Activated gamma-delta T cell treated with anti-CD3 and anti-CD28 coated beads, Interleukin-2, amount 50 U/mL, for 16 hours (primary cell): ENCODE measurements at regions not wholly inside any gene's neighbourhood (a gene's known extent, or its start where the extent isn't known, plus 50 kb on each side); places are given as distances from the start of the nearest gene placed in this dataset.

ENCODE experiments used
- DNase-seq: peaks from one replicate; pipeline ENCODE4 v3.0.0-alpha.2; 2020; ENCODE audit warnings: low read depth

DNA sequence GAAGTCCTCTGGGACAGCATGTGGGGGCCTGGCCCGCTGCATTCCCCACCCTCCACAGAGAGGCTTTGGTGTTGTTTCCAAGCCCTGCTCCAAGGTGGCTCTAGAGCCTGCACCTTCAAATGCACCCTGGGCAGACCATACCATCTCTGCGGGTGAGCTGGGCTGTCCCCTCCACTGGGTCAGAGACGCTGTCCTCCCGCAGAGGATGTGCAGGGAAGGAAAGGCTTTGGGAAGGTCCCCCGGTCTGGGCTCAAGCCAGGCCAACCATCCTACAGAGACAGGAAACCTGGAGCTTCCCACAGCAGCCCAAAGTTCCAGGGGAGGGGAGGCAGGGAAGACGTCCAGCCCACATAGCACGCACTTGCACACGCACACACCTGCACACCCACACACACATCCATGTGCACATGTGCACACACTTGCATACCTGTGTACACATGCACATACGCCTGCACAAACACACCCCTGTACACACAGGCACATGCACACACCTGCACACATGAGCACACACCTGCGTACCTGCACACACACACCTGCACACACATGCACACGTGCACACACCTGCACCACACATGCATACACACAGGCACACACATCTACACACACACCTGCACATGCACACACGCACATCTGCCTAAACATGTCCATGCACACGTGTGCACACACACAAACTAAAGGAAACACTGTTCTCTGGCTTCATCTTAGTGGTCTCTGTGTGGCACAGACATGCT is 155.4 kb downstream of the ERMARD start:
- no peak for DNase-seq

DNA sequence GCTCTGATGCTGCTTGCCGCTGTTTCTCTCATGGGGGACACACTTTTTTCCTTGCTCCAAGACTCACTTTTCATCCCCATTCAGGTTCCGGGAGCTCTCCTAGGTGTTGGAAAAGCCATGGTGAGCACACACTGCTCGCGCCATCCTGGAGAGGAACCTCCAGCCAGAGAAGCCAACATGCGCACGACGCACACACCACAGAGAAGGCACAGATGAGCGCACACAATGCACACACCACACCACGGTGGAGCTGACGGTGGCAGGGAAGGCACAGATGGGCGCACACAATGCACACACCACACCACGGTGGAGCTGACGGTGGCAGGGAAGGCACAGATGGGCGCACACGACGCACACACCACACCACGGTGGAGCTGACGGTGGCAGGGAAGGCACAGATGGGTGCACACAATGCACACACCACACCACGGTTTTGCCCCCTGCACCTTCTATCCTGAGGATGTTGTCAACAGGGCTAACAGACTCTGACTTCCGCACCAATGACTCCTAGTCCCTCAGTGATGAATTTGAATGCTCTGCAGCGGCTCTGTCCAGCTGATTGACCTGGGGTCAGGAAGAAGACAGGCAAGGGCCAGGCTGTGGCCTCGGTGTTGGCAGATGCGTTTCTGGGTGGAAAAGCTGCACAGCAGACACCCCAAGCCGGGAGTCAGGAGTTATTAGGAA is 154.7 kb downstream of the ERMARD start:
- DNase-seq: no peak

GRCh38 chr6:169905041-169905807 is 153.8 kb downstream of the ERMARD start:
- DNase-seq: no peak

GRCh38 chr6:169904051-169904922 is 152.9 kb downstream of the ERMARD start:
- DNase-seq: no peak

DNA sequence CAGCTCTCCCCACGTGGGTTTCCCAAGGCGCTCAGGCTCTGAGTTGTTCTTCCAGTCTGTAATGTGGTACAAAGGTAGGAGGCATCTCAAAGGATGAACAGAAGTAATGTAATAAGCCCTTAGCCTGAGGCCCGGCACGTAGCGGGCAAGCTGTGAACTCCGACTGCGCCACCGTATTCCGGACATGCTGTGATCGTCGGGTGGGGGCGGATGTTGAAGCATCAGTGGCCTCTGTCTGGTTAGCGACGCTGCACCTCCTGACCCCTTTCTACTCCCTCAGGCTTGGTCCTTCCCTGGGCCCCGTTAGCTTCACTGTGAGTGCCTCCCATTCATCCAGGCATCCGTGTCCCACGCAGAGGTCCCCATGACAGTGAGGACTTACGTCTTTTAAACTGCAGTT is 151.7 kb downstream of the ERMARD start:
- DNase-seq: no peak

GRCh38 chr6:169902604-169903003 is 151.2 kb downstream of the ERMARD start:
- DNase-seq: no peak

DNA sequence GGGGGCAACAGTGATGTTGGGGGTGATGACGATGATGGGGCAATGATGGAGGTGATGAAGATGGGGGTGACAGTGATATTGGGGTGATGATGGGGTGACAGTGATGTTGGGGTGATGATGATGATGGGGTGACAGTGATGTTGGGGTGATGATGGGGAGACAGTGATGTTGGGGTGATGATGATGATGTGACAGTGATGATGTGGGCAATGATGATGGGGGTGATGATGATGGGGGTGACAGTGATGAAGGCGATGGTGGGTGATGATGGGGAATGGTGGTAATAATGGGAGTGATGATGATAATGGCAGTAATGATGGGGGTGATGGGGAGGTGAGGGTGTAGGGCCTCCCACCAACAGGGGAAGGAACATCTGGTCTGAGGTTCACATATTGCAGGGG is 150.6 kb downstream of the ERMARD start:
- DNase-seq: no peak

- no peak for DNase-seq
Observed at GRCh38 chr6:169899481-169900145, 148.2 kb downstream of the ERMARD start.

GRCh38 chr6:169898788-169899480 is 147.5 kb downstream of the ERMARD start:
- no peak for DNase-seq

- DNase-seq: no peak
Observed at GRCh38 chr6:169897601-169898358, 146.4 kb downstream of the ERMARD start.

DNA sequence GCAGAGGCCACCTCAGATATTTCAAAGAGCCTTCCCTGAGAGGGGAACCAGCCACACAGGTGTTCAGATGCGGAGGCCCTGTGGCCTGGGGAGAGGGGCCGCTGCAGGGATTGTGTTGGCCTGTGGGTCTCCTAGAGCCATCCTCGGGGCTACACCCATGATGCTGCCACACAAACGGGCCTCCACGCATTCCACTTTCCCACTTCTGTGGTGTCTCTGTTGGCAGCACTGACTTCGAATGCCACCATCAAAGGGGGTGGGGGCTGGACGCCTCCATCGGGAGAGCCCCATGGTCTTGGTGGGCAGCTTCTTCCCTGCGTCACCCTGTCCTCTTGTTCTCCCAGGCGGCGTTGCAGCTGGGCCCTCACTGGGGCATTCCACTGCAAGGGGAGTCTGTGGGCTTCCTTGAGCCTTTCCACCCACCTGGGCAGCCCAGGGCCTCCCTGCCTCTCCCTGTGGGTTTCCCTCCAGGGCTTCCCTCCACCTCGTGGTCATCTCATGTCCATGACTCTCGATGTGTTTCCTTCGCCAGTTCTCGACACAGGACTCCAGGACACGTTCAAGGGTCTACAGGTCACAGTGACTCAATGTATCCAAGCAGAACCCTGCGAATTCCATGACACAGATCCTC is 145.5 kb downstream of the ERMARD start:
- DNase-seq: no peak

DNA sequence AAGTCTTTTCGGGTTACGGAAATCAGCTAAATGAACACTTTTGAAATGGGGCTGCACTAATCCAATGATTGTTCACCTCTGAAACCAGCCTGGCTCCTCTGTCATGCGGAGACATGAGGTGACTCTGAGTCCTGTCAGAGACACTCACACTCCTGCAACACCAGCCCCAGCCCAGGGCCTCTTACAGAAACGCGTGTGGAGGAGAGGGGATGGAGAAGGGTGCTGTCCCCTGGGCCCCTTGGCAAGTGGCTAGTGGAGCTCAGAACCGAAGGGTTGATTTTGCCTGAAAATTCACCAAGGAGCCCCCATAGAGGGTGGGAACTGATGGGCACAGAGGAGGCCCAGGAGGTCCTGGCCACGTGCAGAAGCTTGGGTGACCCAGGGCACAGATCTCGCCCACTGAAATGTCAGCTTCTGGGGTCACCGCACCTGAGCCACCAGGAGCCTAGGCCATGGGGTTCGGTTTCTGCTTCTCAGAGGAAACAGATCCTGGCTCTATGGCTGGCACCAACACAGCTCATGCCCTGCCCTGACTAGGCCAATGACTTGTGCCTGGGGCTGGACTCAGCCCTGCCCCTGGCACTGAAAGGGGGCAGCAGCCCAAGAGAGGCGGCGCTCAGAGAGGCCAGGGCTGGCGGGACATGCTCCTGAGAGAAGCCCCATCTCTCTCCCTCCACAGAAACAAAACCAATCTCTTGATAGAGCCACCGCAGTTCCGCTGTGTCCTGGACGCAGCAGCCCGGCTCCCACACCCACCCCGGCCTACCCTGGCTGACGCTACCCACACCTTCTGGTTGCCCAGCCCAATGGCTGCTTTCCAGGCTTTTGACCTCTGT is 144.7 kb downstream of the ERMARD start:
- no peak for DNase-seq

DNA sequence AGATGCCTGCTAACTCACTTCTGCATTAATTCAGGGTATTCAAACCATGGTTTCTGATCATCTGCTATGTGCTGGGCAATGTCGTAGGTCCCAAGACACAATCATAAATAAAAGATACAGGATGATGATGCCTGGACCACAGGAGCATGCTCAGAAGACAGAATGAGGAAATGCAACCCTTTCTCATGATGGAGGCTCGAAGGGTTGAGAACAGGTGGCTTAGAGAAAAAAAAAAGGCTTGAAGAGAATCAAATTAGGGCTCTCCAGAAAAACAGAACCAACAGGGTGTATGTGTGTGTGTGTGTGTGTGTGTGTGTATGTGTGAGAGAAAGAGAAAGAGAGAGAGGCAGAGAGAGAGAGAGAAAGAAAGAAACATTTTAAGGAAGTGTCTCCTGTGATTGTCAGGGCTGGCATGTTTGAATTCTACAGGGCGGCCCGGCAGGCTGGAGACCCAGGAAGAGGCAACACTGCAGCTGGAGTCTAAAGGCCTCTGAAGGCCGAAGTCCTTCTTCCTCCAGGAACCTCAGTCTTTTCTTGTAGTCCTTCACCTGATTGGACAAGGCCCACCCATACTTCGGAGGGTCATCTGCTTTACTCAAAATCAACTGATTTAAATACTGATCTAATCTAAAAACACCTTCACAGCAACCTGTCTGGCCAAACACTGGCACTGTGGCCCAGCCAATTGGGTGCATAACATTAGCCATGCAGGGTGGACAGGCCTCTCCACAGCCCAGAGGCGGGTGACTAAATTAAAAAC is 143.8 kb downstream of the ERMARD start:
- DNase-seq: no peak

DNA sequence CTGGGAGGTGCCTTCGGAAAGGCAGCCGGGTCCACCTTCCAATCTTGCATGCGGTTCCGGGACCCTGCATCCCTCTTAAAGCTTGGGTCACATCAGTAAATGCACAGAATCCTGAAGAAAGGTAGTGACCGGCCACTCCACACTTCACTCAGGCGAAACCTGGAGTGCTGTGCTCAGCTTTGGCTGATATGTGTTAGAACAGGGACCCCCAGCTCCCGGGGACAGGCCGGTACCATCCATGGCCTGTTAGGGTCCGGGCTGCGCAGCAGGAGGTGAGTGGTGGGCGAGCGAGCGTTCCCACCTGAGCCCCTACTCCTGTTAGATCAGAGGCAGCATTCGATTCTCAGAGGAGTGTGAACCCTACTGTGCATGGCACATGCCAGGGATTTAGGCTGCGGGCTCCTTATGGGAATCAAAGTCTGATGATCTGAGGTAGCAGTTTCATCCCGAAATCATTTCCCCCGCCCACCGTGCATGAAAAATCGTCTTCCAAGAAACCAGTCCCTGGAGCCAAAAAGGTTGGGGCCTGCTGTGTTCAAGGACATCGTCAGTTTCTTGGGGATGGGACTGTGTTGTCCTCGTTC is 143.0 kb downstream of the ERMARD start:
- DNase-seq: no peak

- no peak for DNase-seq
Observed at GRCh38 chr6:169893624-169894023, 142.2 kb downstream of the ERMARD start.

GRCh38 chr6:169891846-169892245 is 140.4 kb downstream of the ERMARD start:
- no peak for DNase-seq

DNA sequence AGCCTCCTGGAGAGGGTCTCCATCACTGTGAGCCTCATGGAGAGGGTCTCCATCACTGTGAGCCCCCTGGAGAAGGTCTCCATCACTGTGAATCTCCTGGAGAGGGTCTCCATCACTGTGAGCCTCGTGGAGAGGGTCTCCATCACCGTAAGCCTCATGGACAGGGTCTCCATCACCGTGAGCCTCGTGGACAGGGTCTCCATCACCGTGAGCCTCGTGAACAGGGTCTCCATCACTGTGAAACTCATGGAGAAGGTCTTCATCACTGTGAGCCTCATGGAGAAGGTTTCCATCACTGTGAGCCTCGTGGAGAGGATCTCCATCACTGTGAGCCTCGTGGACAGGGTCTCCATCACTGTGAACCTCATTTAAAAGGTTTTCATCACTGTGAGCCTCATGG is 140.0 kb downstream of the ERMARD start:
- no peak for DNase-seq

DNA sequence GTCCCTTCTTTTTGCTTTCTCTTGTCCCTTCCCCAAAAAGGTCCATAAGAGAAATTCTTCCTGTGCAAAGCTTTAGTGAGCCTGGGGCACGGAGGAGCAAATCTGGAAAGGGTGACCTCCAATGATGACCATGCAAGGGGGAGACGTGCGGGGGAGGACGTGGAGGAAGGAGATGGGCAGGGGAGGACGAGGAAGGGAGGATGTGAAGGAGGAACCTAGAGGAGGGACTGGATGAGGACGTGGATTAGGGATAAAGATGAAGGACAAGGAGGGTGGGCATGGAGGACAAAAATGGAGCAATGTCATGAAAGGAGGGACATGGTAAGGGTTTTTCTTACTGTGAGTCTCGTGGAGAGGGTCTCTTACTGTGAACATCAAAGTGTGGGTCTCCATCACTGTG is 139.5 kb downstream of the ERMARD start:
- DNase-seq: no peak
